ENCODE measurements at regions not wholly inside any gene's neighbourhood (a gene's known extent, or its start where the extent isn't known, plus 50 kb on each side); places are given as distances from the start of the nearest gene placed in this dataset.

- Histone ChIP-seq H3K36me3 (ENCODE audit: insufficient read depth, low read length) (no peaks in the 10 kb centered on the region), H3K9me3 (ENCODE audit: low read depth, low read length) (no peaks in the 10 kb centered on the region), H3K27ac (no peak overlapping the region), H3K9ac (ENCODE audit: insufficient read length) (no peak overlapping the region), H3K4me3 (no peak overlapping the region)
- TF ChIP-seq FOXP2 (optimal IDR thresholded peaks at IDR 0.05; ENCODE audit: control extremely low read depth, extremely low read length, insufficient read depth) (no peak), POLR2AphosphoS5 (IDR thresholded peaks at IDR 0.05; ENCODE audit: borderline replicate concordance, low read depth, low read length) (no peak), EZH2 (IDR thresholded peaks at IDR 0.05) (no peak)
- DNase-seq (ENCODE audit: low read depth, low spot score), result no peak
Measured at GRCh38 chr21:14713109-14713508, 167.0 kb upstream of the SAMSN1 start.

GRCh38 chr21:14712121-14712715 lies 166.1 kb upstream of the SAMSN1 start:
- DNase-seq (ENCODE audit: low read depth, low spot score), result no peak
- Histone ChIP-seq H3K9me3 (ENCODE audit: low read depth, low read length) (no peaks in the 10 kb centered on the region), H3K4me3 (no peak overlapping the region), H3K9ac (ENCODE audit: insufficient read length) (no peak overlapping the region), H3K36me3 (ENCODE audit: insufficient read depth, low read length) (no peaks in the 10 kb centered on the region), H3K27ac (no peak overlapping the region)
- TF ChIP-seq POLR2AphosphoS5 (IDR thresholded peaks at IDR 0.05; ENCODE audit: borderline replicate concordance, low read depth, low read length) (no peak), FOXP2 (optimal IDR thresholded peaks at IDR 0.05; ENCODE audit: control extremely low read depth, extremely low read length, insufficient read depth) (no peak), EZH2 (IDR thresholded peaks at IDR 0.05) (no peak)

- no peak for TF ChIP-seq EZH2 (IDR thresholded peaks at IDR 0.05)
- TF ChIP-seq FOXP2 (optimal IDR thresholded peaks at IDR 0.05; ENCODE audit: control extremely low read depth, extremely low read length, insufficient read depth), result no peak
- no peak for TF ChIP-seq POLR2AphosphoS5 (IDR thresholded peaks at IDR 0.05; ENCODE audit: borderline replicate concordance, low read depth, low read length)
- DNase-seq (ENCODE audit: low read depth, low spot score), result no peak
- Histone ChIP-seq H3K27ac (no peak overlapping the region), H3K9ac (ENCODE audit: insufficient read length) (no peak overlapping the region), H3K4me3 (no peak overlapping the region), H3K36me3 (ENCODE audit: insufficient read depth, low read length) (no peaks in the 10 kb centered on the region), H3K9me3 (ENCODE audit: low read depth, low read length) (no peaks in the 10 kb centered on the region)
Measured at GRCh38 chr21:14711287-14711686, 165.2 kb upstream of the SAMSN1 start.

GRCh38 chr21:14707511-14708020 lies 161.5 kb upstream of the SAMSN1 start:
- no peak for DNase-seq (ENCODE audit: low read depth, low spot score)
- Histone ChIP-seq H3K4me3 (no peak overlapping the region), H3K9ac (ENCODE audit: insufficient read length) (no peak overlapping the region), H3K36me3 (ENCODE audit: insufficient read depth, low read length) (no peaks in the 10 kb centered on the region), H3K27ac (no peak overlapping the region), H3K9me3 (ENCODE audit: low read depth, low read length) (no peaks in the 10 kb centered on the region)
- no peak for TF ChIP-seq FOXP2 (optimal IDR thresholded peaks at IDR 0.05; ENCODE audit: control extremely low read depth, extremely low read length, insufficient read depth)
- TF ChIP-seq POLR2AphosphoS5 (IDR thresholded peaks at IDR 0.05; ENCODE audit: borderline replicate concordance, low read depth, low read length), result no peak
- no peak for TF ChIP-seq EZH2 (IDR thresholded peaks at IDR 0.05)

- no peak overlapping the region for H3K4me3 ChIP-seq
- no peak for DNase-seq (ENCODE audit: low read depth, low spot score)
- H3K27ac ChIP-seq, result no peak overlapping the region
- H3K9ac ChIP-seq (ENCODE audit: insufficient read length), result no peak overlapping the region
- TF ChIP-seq FOXP2 (optimal IDR thresholded peaks at IDR 0.05; ENCODE audit: control extremely low read depth, extremely low read length, insufficient read depth) (no peak), POLR2AphosphoS5 (IDR thresholded peaks at IDR 0.05; ENCODE audit: borderline replicate concordance, low read depth, low read length) (no peak), EZH2 (IDR thresholded peaks at IDR 0.05) (no peak)
- no peaks in the 10 kb centered on the region for H3K9me3 ChIP-seq (ENCODE audit: low read depth, low read length)
- no peaks in the 10 kb centered on the region for H3K36me3 ChIP-seq (ENCODE audit: insufficient read depth, low read length)
Measured at GRCh38 chr21:14706712-14707510, 160.8 kb upstream of the SAMSN1 start.

GRCh38 chr21:14699433-14700407 lies 153.6 kb upstream of the SAMSN1 start:
- Histone ChIP-seq H3K36me3 (ENCODE audit: insufficient read depth, low read length) (no peaks in the 10 kb centered on the region), H3K4me3 (no peak overlapping the region), H3K9ac (ENCODE audit: insufficient read length) (no peak overlapping the region), H3K9me3 (ENCODE audit: low read depth, low read length) (no peaks in the 10 kb centered on the region), H3K27ac (no peak overlapping the region)
- no peak for DNase-seq (ENCODE audit: low read depth, low spot score)
- TF ChIP-seq POLR2AphosphoS5 (IDR thresholded peaks at IDR 0.05; ENCODE audit: borderline replicate concordance, low read depth, low read length) (no peak), FOXP2 (optimal IDR thresholded peaks at IDR 0.05; ENCODE audit: control extremely low read depth, extremely low read length, insufficient read depth) (no peak), EZH2 (IDR thresholded peaks at IDR 0.05) (no peak)

GRCh38 chr21:14697769-14698168 lies 151.7 kb upstream of the SAMSN1 start:
- Histone ChIP-seq H3K36me3 (ENCODE audit: insufficient read depth, low read length) (no peaks in the 10 kb centered on the region), H3K9ac (ENCODE audit: insufficient read length) (no peak overlapping the region), H3K27ac (no peak overlapping the region), H3K9me3 (ENCODE audit: low read depth, low read length) (no peaks in the 10 kb centered on the region), H3K4me3 (no peak overlapping the region)
- DNase-seq (ENCODE audit: low read depth, low spot score), result no peak
- TF ChIP-seq FOXP2 (optimal IDR thresholded peaks at IDR 0.05; ENCODE audit: control extremely low read depth, extremely low read length, insufficient read depth) (no peak), POLR2AphosphoS5 (IDR thresholded peaks at IDR 0.05; ENCODE audit: borderline replicate concordance, low read depth, low read length) (no peak), EZH2 (IDR thresholded peaks at IDR 0.05) (no peak)

GRCh38 chr21:14694817-14695216 lies 148.7 kb upstream of the SAMSN1 start:
- DNase-seq (ENCODE audit: low read depth, low spot score), result no peak
- Histone ChIP-seq H3K36me3 (ENCODE audit: insufficient read depth, low read length) (no peaks in the 10 kb centered on the region), H3K27ac (no peak overlapping the region), H3K4me3 (no peak overlapping the region), H3K9ac (ENCODE audit: insufficient read length) (no peak overlapping the region), H3K9me3 (ENCODE audit: low read depth, low read length) (no peaks in the 10 kb centered on the region)
- TF ChIP-seq EZH2 (IDR thresholded peaks at IDR 0.05), result no peak
- TF ChIP-seq POLR2AphosphoS5 (IDR thresholded peaks at IDR 0.05; ENCODE audit: borderline replicate concordance, low read depth, low read length), result no peak
- TF ChIP-seq FOXP2 (optimal IDR thresholded peaks at IDR 0.05; ENCODE audit: control extremely low read depth, extremely low read length, insufficient read depth), result no peak
